Activated CD4-positive, alpha-beta T cell treated with anti-CD3 and anti-CD28 coated beads, Interleukin-2, amount 10 ng/mL, durations not matched to agents 24 days and 14 days (primary cell): ENCODE measurements at regions not wholly inside any gene's neighbourhood (a gene's known extent, or its start where the extent isn't known, plus 50 kb on each side); places are given as distances from the start of the nearest gene placed in this dataset.
"Not testable (repeated sequence)": the region's sequence is repeated elsewhere in the genome, so short reads cannot be mapped to it uniquely, and the experiment has no call there.

ENCODE experiments used
- DNase-seq: peaks from one replicate; pipeline ENCODE4 v3.0.0; 2022
- H3K27ac Mint-ChIP-seq: one replicate; pipeline ENCODE4 v1.8.0; 2022; ENCODE audit warnings: mild to moderate bottlenecking, mixed read lengths
- H3K27me3 Mint-ChIP-seq: one replicate; pipeline ENCODE4 v1.8.0; 2022; ENCODE audit warnings: mixed read lengths
- H3K36me3 Mint-ChIP-seq: one replicate; pipeline ENCODE4 v1.8.0; 2022; ENCODE audit warnings: low read depth, mild to moderate bottlenecking, mixed read lengths
- H3K4me1 Mint-ChIP-seq: one replicate; pipeline ENCODE4 v1.8.0; 2021; ENCODE audit warnings: mixed read lengths
- H3K4me3 Mint-ChIP-seq: one replicate; pipeline ENCODE4 v1.8.0; 2022; ENCODE audit warnings: mild to moderate bottlenecking, moderate library complexity, mixed read lengths
- H3K9me3 Mint-ChIP-seq: one replicate; pipeline ENCODE4 v1.8.0; 2021; ENCODE audit warnings: mixed read lengths
- intact Hi-C: fragments of 100-400 bp; cut with micrococcal nuclease; formaldehyde crosslinking; loops from one replicate; pipeline ENCODE4 v1.15.1; 2023

DNA sequence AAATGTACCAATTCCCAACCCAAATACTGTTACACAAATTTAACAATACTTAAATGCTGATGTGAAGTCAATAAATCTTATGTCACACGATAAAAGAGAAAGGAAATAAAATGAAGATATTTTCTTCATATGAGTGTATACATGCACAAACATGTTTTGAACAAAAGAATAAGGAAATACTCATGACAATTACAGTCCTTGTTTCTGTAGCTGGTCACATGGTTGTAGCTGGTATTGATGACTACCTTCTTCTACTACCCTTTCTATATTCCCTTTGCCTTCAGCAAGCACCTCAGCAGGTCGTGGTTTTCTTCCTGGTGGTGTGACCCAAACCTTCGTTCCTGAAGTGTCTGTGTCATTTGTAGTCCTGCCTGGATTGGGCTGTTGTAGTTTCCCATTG, 269.2 kb downstream of the CALCRL start:
- H3K27me3 Mint-ChIP-seq, H3K36me3 Mint-ChIP-seq, H3K27ac Mint-ChIP-seq, intact Hi-C loops, H3K4me1 Mint-ChIP-seq, H3K4me3 Mint-ChIP-seq, H3K9me3 Mint-ChIP-seq, DNase-seq: not testable (repeated sequence)

DNA sequence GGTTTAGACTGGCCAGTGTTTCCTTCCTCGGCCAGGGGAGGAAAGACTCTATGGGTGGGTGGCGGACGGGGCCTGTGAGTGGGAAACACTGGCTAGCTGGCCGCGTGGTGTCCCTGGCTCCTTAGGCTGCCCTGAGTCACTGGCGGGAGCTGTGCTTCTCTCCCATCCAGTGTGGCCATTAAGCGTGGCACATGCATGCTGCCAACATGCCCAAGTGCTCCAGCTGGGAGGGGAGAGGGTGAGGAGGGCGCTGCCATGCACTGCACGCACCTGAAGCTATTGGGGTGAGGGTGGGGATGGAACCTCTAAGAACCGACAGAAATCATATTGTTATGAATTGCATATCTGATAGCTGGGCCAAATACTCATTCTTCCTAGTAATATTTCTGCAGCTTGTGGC, 270.8 kb downstream of the CALCRL start:
- H3K27ac Mint-ChIP-seq: no peak overlapping the region
- intact Hi-C loops: no loop called here
- no peaks in the 10 kb centered on the region for H3K9me3 Mint-ChIP-seq
- H3K4me3 Mint-ChIP-seq: no peak overlapping the region
- DNase-seq: no peak
- no peaks in the 10 kb centered on the region for H3K36me3 Mint-ChIP-seq
- H3K4me1 Mint-ChIP-seq: no peaks in the 10 kb centered on the region
- no peaks in the 10 kb centered on the region for H3K27me3 Mint-ChIP-seq

DNA sequence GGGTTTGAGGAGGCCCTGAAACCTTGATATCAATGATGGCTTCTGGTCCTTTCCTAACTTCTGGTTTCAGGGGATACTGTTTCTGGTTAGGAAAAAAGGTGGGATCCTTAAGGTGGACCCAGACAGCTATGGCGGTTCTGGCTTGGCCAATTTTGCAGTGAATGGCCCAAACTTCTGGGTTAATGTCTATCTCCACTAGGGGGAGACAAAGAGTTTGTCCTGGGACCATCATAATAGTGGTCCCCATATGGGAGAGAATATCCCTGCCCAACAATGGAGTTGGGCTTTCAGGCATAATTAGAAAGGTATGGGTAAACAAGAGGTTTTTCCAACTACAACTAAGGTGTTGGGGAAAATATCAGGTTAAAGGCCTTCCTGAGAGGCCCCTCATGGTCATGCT, 273.5 kb downstream of the CALCRL start:
- Mint-ChIP-seq H3K4me1 (no peaks in the 10 kb centered on the region), H3K36me3 (no peaks in the 10 kb centered on the region), H3K27ac (no peak overlapping the region), H3K4me3 (no peak overlapping the region), H3K27me3 (no peaks in the 10 kb centered on the region), H3K9me3 (no peaks in the 10 kb centered on the region)
- DNase-seq: no peak
- intact Hi-C loops: no loop called here

DNA sequence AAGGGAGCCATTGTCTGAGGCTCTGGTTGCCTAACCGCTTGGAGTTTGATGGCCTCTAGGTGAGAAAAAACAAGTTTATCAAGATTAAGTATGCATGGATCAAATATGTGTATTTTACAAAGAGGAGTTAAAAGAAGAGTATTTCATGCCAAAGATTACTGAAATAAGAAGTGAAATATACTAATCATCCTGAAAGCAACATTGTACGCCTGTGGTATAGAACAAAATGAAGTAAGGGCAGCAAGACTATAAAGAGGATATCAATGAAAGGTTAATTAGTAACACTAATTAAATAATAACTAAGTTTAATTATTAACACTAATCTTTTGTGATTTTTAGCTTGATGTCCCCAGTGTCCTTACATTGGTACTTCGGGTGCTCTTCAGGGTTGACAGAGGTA, 276.7 kb downstream of the CALCRL start:
- no peaks in the 10 kb centered on the region for H3K4me1 Mint-ChIP-seq
- intact Hi-C loops: no loop called here
- no peak overlapping the region for H3K4me3 Mint-ChIP-seq
- DNase-seq: no peak
- no peaks in the 10 kb centered on the region for H3K36me3 Mint-ChIP-seq
- H3K9me3 Mint-ChIP-seq: no peaks in the 10 kb centered on the region
- H3K27ac Mint-ChIP-seq: no peak overlapping the region
- no peaks in the 10 kb centered on the region for H3K27me3 Mint-ChIP-seq

DNA sequence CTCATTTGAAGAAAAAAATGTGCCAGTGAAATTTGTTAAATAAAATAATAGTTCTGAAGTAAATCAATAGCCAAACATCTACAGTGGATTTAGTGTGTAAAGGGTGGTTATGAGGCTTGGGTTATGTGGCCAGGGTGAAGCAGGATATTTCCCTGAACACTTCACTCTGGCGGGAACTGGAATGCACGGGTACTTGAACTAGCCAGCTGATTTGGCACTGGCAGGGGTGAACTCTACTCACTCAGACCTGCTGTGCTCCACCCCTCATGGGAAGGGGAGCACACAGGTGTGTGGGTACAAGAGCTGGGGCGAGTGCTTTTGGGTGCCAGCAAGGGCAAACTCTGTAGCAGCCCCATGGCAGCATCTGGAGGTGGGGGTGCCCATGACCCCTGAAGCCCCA, 278.2 kb downstream of the CALCRL start:
- Mint-ChIP-seq H3K27me3 (no peaks in the 10 kb centered on the region), H3K4me3 (no peak overlapping the region), H3K27ac (no peak overlapping the region), H3K36me3 (no peaks in the 10 kb centered on the region), H3K4me1 (no peaks in the 10 kb centered on the region), H3K9me3 (no peaks in the 10 kb centered on the region)
- no peak for DNase-seq
- intact Hi-C loops: no loop called here

DNA sequence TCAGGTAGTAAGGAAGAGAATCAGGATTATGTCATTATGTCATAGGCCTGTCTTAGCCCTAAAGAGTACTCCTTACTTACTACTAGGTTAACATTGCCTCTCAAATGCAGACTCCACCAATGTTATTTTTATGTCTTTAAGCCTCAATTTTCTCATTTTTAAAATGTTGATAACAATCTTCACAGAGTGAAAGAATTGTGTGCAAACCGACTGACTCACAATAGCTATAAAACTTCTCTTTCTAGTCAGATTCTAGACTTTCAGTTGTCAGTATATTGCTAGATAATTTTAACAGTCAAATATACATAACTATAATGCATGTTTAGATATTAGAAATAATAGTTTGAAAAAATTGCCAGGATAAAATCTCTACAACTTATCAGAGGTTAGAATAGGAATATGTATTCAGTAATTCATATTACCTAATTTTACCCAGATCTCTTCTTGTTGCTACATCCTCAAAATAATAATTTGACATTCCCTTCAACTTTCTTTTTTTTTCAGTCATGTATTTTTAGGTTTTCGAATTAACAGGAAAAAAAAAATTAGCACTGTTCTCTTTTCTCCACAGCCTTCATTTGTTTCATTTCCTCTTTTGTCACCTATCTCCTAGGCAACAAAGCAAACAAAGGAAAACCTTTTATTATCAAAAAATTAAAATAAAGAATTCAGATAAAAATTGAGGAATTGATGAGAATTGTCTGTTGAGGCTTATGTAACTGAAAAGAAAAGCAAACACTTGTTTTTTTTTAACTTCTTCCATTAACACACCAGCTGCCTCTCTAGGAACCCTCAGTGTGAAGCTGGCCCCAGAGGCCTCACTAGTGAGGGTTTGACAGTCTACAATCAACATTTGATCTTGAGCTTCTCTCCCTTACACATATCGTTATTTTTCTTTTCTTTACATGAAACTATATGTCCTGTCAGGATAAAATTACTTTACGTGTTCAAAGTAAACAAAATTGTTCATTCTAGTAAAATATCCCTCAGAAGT, 279.0 kb downstream of the CALCRL start:
- H3K36me3 Mint-ChIP-seq: no peaks in the 10 kb centered on the region
- H3K4me1 Mint-ChIP-seq: no peaks in the 10 kb centered on the region
- DNase-seq: no peak
- no peak overlapping the region for H3K27ac Mint-ChIP-seq
- no peaks in the 10 kb centered on the region for H3K9me3 Mint-ChIP-seq
- H3K27me3 Mint-ChIP-seq: no peaks in the 10 kb centered on the region
- H3K4me3 Mint-ChIP-seq: no peak overlapping the region
- intact Hi-C loops: no loop called here

DNA sequence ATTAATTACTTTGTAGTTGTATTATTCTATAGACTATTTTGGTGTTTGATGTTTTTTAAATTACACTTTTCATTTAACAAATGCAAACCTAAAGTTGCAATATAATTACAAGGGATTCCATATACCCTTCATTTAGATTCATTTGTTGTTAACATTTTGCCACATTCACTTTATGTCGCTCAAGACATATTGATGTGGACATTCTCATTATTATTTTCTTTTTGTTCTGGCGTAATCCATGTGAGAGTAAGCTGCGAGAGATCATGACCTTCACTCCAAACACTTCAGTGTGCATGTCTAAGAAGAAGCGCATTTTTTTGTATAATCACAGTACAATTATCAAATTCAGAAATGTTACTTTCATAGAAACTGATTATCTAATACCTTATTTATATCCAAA, 280.6 kb downstream of the CALCRL start:
- no peaks in the 10 kb centered on the region for H3K27me3 Mint-ChIP-seq
- no peak for DNase-seq
- H3K36me3 Mint-ChIP-seq: no peaks in the 10 kb centered on the region
- intact Hi-C loops: no loop called here
- no peaks in the 10 kb centered on the region for H3K9me3 Mint-ChIP-seq
- no peak overlapping the region for H3K4me3 Mint-ChIP-seq
- H3K27ac Mint-ChIP-seq: no peak overlapping the region
- H3K4me1 Mint-ChIP-seq: no peaks in the 10 kb centered on the region

DNA sequence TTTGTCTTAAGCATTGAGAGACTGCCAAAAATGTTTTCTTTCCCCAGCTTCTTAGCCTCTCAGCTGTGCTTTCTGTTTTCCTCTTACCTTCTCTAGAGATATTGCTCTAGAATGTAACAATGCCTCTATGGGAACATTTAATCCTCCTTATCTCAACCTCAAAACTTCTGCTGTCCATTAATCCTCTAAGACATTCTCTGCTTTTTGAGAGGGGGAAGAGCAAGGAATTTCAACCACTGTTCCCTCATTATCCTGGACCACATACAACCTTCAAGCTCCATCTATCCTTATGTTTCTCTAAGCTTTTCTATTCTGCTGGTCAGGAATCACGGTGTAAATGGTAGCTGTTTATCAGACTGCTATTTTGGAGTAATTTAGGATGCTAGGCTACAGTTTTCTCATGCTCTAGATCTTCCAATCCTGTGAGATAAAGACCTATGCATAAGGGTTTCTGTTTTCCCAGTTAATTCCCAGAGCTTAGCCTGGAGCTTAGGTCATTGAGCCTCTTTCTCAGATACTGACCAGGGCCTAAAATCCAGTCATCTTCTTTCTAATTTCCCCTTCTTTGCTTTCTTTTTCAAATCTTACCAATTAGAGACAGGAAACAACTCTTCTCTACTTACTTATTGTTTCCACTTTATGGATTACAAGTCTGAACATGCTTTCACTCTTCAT, 282.0 kb downstream of the CALCRL start:
- intact Hi-C loops: no loop called here
- no peak overlapping the region for H3K4me3 Mint-ChIP-seq
- H3K27me3 Mint-ChIP-seq: no peaks in the 10 kb centered on the region
- no peaks in the 10 kb centered on the region for H3K36me3 Mint-ChIP-seq
- no peaks in the 10 kb centered on the region for H3K4me1 Mint-ChIP-seq
- H3K9me3 Mint-ChIP-seq: no peaks in the 10 kb centered on the region
- DNase-seq: no peak
- H3K27ac Mint-ChIP-seq: no peak overlapping the region

DNA sequence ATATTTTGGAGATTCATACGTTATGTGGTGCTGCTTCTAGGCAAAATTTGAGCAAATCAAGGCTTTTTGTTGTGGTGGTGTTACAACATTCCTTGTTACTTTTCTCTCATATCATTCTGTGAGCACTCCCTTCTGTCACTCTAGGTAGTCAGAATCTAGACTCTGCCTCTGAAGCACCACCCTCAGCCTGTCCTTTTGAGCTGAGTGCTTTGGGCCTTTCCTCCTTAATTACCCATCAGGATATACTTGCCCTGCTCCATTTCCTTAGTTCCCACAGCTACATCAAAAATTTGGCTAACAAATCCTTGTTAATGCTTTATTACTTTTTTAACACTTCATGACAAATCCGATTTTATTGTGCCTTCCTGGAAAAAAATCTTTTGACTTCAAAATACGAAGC, 289.6 kb downstream of the CALCRL start:
- Mint-ChIP-seq H3K27me3 (no peaks in the 10 kb centered on the region), H3K9me3 (no peaks in the 10 kb centered on the region), H3K4me1 (no peaks in the 10 kb centered on the region), H3K36me3 (no peaks in the 10 kb centered on the region), H3K27ac (no peak overlapping the region), H3K4me3 (no peak overlapping the region)
- DNase-seq: no peak
- intact Hi-C loops: no loop called here

DNA sequence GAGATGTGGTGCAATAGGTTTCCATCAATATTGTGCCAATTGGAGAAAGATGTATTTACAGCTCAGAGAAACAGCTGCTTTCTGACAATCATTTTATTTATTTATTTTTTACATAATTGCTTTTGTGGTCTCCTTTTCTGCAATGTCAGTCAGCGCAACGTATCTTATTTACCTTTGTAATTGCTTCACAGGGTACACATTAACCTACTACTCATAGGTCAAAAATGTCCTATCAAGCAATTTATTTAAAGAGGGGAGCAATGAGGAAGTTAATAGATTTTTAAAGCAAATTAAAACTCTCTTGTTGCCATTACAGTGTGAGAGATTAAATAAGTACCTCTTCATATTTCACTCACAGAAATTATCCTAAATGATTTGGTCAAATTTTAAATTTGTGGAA, 291.0 kb downstream of the CALCRL start:
- H3K9me3 Mint-ChIP-seq: no peaks in the 10 kb centered on the region
- H3K27ac Mint-ChIP-seq: no peak overlapping the region
- H3K36me3 Mint-ChIP-seq: no peaks in the 10 kb centered on the region
- H3K27me3 Mint-ChIP-seq: no peaks in the 10 kb centered on the region
- no peaks in the 10 kb centered on the region for H3K4me1 Mint-ChIP-seq
- no peak overlapping the region for H3K4me3 Mint-ChIP-seq
- DNase-seq: no peak
- intact Hi-C loops: no loop called here

DNA sequence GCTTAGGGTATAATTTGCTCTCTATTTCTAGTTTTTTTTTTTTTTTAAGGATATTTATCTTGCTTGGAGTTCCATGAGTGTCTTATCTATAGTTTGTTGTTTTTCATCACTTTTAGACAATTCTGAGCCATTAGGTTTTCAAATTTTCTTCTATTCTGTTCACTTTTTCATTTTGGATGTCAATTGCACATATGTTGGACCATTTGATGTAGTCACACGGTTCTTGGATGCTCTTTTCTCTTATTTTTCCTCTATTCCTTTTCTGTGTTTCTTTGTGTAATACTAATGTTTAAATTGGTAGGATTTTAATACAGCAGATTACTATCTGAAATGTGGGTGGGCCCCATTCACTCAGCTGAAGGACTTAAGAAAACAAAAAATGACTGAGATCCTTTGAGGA, 292.6 kb downstream of the CALCRL start:
- Mint-ChIP-seq H3K27ac (no peak overlapping the region), H3K36me3 (no peaks in the 10 kb centered on the region), H3K9me3 (no peaks in the 10 kb centered on the region), H3K4me3 (no peak overlapping the region), H3K4me1 (no peaks in the 10 kb centered on the region), H3K27me3 (no peaks in the 10 kb centered on the region)
- no peak for DNase-seq
- intact Hi-C loops: no loop called here

DNA sequence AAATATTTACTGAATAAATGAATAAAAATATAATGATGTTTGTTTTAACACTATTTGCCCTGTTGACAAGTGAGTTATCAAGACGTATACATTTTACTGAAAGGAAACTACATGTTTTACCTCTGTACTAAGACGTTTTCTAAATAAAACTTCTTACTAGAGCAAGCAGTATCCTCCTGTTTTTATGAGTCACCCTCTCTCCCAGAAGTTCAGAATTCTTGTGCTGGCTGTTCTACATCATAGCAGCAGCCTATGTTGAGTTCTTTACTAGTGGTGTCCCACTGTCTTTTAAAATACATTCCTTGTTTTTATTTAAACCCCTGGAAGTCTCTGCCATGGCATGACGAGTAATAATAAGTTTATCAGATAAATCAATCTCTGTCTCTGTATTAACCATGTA, 297.4 kb downstream of the CALCRL start:
- H3K27me3 Mint-ChIP-seq: no peaks in the 10 kb centered on the region
- intact Hi-C loops: no loop called here
- H3K4me1 Mint-ChIP-seq: no peaks in the 10 kb centered on the region
- H3K36me3 Mint-ChIP-seq: no peaks in the 10 kb centered on the region
- DNase-seq: no peak
- no peaks in the 10 kb centered on the region for H3K9me3 Mint-ChIP-seq
- no peak overlapping the region for H3K27ac Mint-ChIP-seq
- no peak overlapping the region for H3K4me3 Mint-ChIP-seq

DNA sequence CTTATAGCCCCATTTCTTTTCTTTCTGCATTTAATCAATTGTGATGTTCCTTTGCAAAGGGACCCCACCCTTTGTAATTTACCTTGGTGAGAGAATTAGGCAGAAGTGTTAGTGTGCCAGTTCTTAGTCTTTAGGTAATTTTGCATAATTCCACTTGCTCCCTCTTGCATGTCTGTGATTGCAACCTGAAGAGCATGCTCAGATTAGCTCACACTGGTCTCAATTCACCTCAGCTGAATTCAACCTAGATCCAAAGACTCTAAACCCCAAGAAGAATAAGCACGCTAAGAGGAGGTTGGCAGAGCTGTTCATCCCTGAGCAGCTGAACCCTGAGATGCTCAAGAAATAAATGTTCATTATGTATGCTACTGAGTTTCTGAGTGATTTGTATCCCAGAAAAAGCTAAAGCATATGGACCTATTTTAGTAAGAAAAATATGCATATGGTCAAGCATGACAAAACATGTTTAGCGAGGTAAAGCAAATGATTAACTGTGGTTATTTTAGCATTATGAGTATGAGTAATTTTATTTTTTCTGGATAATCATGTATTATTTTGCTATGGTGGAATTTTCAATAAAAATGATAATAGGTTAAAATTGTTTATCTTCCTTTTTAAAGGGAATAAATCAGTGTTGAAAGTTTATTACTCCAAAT, 299.2 kb upstream of the ZSWIM2 start:
- DNase-seq: no peak
- H3K27me3 Mint-ChIP-seq: no peaks in the 10 kb centered on the region
- H3K9me3 Mint-ChIP-seq: no peaks in the 10 kb centered on the region
- no peak overlapping the region for H3K4me3 Mint-ChIP-seq
- no peaks in the 10 kb centered on the region for H3K36me3 Mint-ChIP-seq
- H3K4me1 Mint-ChIP-seq: no peaks in the 10 kb centered on the region
- intact Hi-C loops: no loop called here
- no peak overlapping the region for H3K27ac Mint-ChIP-seq

DNA sequence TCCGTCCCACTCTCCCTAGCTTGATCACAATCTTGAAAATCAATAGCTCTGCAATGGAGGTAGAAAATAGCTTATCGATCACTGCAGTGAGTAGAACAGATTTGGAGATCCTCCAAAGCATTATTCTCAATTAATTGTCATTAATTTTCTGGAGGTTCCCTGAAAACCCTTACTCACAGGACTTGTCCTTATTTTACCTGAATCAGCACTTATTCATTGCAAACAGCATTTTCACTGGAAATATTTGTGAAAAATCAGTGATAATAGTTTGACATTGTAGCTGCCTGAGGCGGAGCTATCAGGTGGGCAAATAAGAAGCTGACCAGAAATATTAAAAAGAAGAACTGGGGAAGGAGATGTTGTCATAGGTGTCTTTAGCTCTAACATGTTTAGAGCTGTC, 294.6 kb upstream of the ZSWIM2 start:
- DNase-seq: no peak
- H3K4me3 Mint-ChIP-seq: no peak overlapping the region
- H3K27ac Mint-ChIP-seq: no peak overlapping the region
- no peaks in the 10 kb centered on the region for H3K4me1 Mint-ChIP-seq
- intact Hi-C loops: no loop called here
- H3K9me3 Mint-ChIP-seq: no peaks in the 10 kb centered on the region
- H3K36me3 Mint-ChIP-seq: no peaks in the 10 kb centered on the region
- H3K27me3 Mint-ChIP-seq: no peaks in the 10 kb centered on the region
